LNCAP (cell line): ENCODE measurements at regions not wholly inside any gene's neighbourhood (a gene's known extent, or its start where the extent isn't known, plus 50 kb on each side); places are given as distances from the start of the nearest gene placed in this dataset.

Experiments
- TF ChIP-seq, protein P1 (sequence below): fragments of 450-650 bp; IDR thresholded peaks from 2 replicates; pipeline ENCODE4 v1.5.1; 2017; ENCODE audit warnings: mild to moderate bottlenecking

DNA sequence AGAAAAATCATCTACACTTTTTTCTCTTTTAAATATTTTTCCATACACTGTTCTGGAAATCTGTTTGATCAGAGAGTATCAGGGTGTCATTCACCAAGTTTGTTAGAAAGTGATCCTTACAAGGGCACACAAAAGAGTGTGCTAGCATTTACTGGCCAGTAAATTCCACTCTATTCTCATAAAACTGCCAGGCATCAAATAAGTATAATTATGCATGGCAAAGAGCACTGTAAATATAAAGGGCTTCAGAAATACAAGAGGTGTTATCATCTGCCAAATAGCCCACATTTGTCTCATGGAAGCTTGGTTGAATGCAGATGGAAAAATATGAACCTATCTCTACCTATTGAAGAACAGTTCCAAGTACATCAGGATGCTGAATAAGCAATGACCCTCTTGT lies 847.3 kb upstream of the ACVR2A start:
- TF ChIP-seq, protein P1, sequence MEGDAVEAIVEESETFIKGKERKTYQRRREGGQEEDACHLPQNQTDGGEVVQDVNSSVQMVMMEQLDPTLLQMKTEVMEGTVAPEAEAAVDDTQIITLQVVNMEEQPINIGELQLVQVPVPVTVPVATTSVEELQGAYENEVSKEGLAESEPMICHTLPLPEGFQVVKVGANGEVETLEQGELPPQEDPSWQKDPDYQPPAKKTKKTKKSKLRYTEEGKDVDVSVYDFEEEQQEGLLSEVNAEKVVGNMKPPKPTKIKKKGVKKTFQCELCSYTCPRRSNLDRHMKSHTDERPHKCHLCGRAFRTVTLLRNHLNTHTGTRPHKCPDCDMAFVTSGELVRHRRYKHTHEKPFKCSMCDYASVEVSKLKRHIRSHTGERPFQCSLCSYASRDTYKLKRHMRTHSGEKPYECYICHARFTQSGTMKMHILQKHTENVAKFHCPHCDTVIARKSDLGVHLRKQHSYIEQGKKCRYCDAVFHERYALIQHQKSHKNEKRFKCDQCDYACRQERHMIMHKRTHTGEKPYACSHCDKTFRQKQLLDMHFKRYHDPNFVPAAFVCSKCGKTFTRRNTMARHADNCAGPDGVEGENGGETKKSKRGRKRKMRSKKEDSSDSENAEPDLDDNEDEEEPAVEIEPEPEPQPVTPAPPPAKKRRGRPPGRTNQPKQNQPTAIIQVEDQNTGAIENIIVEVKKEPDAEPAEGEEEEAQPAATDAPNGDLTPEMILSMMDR: no peak

DNA sequence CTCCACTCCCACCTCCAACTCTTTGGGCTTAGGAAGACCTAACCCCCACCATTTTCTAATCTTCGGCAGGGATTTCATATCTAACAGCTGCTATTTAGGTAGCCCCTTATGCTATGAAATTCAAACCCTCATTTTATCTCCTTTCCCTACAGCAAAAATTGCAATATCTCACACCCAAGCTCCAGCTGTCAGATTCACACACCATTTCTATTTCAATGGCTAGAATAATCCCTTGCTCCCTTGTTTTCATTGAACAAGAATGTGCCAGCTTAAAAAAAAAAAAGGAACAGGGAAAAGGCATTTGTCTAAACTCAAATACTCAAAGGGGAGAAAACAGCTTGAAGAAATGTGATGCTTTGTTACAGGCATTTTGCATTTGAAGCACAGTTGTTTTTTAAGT lies 850.6 kb upstream of the ACVR2A start:
- TF ChIP-seq, protein P1: no peak

DNA sequence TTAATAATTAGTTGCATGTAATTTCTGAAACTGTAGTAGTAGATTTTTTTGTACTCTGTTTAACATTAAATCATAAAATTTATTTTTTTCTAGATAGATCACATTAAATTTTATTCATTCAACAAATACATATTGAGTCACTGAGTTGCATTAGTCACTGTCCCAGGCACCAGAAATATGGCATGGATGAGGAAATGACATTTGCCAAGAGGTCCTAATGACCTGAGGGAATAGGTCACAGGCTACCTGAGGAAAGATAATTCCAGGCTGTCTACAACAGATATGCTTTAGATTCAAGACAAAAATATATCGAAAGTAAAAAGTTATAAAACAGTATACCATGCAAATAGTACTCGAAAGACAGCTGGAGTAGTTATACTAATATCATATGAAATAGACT lies 852.4 kb upstream of the ACVR2A start:
- TF ChIP-seq, protein P1: no peak

DNA sequence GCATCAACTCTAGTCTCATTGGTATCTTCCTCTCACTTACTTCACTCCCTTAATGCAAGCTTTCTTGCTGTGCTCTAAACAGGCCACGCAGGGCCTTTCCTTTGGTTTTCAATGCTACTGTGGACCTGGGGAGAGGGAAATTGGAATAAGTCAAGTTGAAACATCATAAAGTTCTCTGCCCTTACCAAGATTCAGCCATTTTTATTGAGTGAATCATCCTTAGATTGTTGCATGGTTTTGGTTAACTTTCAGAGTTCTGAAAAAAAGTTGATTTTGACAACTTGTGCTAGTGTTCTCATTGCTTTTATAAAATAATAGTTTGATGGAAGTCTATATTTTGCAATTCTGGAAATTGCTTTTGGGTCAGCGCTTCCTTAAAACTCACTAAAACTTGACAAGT lies 852.8 kb upstream of the ACVR2A start:
- TF ChIP-seq, protein P1: no peak

DNA sequence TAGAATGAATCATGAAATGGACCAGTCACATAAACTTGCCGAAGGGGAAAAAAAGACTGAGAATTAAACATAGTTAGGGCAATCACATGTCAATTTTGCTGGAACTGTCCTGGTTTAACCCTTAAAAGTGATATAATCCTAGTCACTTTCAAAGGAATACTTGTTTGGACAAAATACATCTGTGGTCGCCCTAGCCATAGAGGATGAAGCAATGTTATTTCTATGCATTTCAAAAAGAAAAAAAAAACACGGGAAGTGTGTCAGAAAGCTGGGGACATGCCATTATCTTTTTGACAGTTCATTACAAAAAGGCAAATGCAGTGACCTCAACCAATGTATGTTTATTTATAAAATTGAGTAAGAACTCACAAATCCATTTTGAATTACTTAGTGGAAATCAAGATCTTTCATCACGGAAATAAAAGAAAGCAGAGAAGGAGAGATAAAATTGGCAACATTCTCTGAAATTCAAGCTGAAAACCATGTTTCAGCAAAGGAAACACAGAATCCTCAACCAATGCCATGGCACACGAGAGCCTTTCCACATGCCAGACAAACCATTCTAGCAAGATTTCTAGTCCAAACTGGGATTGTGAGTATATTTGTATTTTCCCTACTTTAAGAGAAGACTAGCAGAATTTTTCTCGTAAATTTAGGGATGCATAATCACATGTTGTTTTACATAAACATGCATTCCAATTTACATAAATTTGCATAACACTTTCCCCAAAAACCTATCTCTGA lies 854.3 kb upstream of the ACVR2A start:
- TF ChIP-seq, protein P1: no peak

DNA sequence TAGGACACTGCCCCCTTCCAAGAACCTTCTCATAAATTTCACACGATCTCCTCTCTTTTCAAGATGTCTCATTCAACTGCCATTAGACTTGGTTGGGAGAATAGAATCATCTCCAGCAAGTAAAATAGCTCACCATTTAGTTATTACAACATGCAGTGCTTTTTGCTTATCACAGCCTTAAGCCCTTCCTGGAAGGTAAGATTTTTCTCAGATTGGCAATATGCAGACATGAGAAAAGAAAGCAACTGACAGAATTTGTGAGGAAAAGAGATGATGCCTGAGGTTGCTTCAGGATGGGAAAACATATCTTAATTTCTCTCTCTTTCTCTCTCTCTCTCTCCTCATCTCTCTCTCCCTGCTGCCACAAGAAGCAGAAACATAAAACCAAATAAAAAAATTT lies 855.1 kb upstream of the ACVR2A start:
- TF ChIP-seq, protein P1: no peak

DNA sequence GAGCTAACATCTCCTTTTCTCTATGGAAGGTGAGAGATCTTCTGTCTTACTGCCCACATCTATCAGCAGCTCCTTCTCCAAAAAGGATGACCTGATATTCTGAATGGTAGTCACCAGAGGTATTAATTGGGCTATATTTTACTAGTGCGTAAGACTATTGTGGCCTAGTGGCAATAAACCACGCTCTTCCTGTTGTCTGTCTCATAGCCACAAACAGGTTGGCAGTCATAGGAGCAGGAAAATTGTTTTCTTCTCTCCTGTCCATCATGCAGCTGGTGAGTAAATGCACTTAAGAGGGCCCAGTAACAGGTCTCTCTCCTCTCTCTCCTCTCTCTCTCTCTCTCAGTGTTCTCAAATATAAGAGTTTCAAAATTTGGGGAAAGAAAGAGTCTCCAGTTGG lies 856.8 kb upstream of the ACVR2A start:
- TF ChIP-seq, protein P1: no peak

DNA sequence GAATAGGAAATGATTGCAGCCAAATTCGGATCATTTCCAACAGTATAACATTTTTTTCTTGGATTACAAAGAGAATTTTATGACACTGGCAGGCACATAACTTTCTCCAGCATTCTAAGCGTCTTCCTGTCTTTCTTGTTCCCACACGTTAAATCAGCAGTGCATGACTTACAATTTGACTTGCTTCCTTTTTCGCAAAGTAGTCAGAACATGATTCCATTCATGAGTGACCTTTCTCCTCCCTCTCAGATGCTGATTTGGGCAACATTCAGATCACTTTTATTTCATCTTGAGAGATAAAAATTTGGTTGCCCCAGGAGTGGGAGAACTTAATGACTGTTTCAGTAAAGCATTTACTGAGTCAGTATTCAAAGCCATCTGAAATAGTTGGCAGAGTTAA lies 858.7 kb upstream of the ACVR2A start:
- TF ChIP-seq, protein P1: no peak
